ENCODE measurements at regions not wholly inside any gene's neighbourhood (a gene's known extent, or its start where the extent isn't known, plus 50 kb on each side); places are given as distances from the start of the nearest gene placed in this dataset.

- no peak for DNase-seq (ENCODE audit: low read depth in 2 of 2)
Measured at GRCh38 chr5:35430381-35431162, 187.1 kb upstream of the SPEF2 start.

GRCh38 chr5:35420200-35420599, 189.9 kb upstream of the PRLR start:
- no peak for DNase-seq (ENCODE audit: low read depth in 2 of 2)

- no peak for DNase-seq (ENCODE audit: low read depth in 2 of 2)
Measured at GRCh38 chr5:35417040-35417439, 186.8 kb upstream of the PRLR start.

GRCh38 chr5:35416217-35416988, 186.1 kb upstream of the PRLR start:
- no peak for DNase-seq (ENCODE audit: low read depth in 2 of 2)

- no peak for DNase-seq (ENCODE audit: low read depth in 2 of 2)
Measured at GRCh38 chr5:35415309-35415708, 185.0 kb upstream of the PRLR start.

GRCh38 chr5:35409361-35409760, 179.1 kb upstream of the PRLR start:
- DNase-seq (ENCODE audit: low read depth in 2 of 2): no peak

- DNase-seq (ENCODE audit: low read depth in 2 of 2): no peak
Measured at GRCh38 chr5:35408146-35408545, 177.9 kb upstream of the PRLR start.

- DNase-seq (ENCODE audit: low read depth in 2 of 2): no peak
Measured at GRCh38 chr5:35407697-35408096, 177.4 kb upstream of the PRLR start.

GRCh38 chr5:35405938-35406337, 175.7 kb upstream of the PRLR start:
- no peak for DNase-seq (ENCODE audit: low read depth in 2 of 2)

GRCh38 chr5:35404701-35405100, 174.4 kb upstream of the PRLR start:
- DNase-seq (ENCODE audit: low read depth in 2 of 2): no peak

GRCh38 chr5:35393901-35394300, 163.6 kb upstream of the PRLR start:
- DNase-seq (ENCODE audit: low read depth in 2 of 2): no peak

- no peak for DNase-seq (ENCODE audit: low read depth in 2 of 2)
Measured at GRCh38 chr5:35384658-35385057, 154.4 kb upstream of the PRLR start.

GRCh38 chr5:35383041-35383440, 152.8 kb upstream of the PRLR start:
- DNase-seq (ENCODE audit: low read depth in 2 of 2): no peak

- DNase-seq (ENCODE audit: low read depth in 2 of 2): no peak
Measured at GRCh38 chr5:35377653-35378052, 147.4 kb upstream of the PRLR start.

GRCh38 chr5:35374584-35374983, 144.3 kb upstream of the PRLR start:
- DNase-seq (ENCODE audit: low read depth in 2 of 2): no peak

GRCh38 chr5:35373249-35373648, 143.0 kb upstream of the PRLR start:
- no peak for DNase-seq (ENCODE audit: low read depth in 2 of 2)

- no peak for DNase-seq (ENCODE audit: low read depth in 2 of 2)
Measured at GRCh38 chr5:35372482-35372881, 142.2 kb upstream of the PRLR start.

GRCh38 chr5:35371951-35372426, 141.7 kb upstream of the PRLR start:
- DNase-seq (ENCODE audit: low read depth in 2 of 2): no peak

- DNase-seq (ENCODE audit: low read depth in 2 of 2): no peak
Measured at GRCh38 chr5:35370871-35371270, 140.6 kb upstream of the PRLR start.

- DNase-seq (ENCODE audit: low read depth in 2 of 2): no peak
Measured at GRCh38 chr5:35369965-35370790, 139.9 kb upstream of the PRLR start.

- DNase-seq (ENCODE audit: low read depth in 2 of 2): no peak
Measured at GRCh38 chr5:35367526-35367925, 137.2 kb upstream of the PRLR start.

GRCh38 chr5:35365758-35366157, 135.5 kb upstream of the PRLR start:
- no peak for DNase-seq (ENCODE audit: low read depth in 2 of 2)

All from stimulated activated CD8-positive, alpha-beta memory T cell treated with anti-CD3 and anti-CD28 coated beads, Interleukin-2, amount 100 ng/mL, for 48 hours (primary cell).